ENCODE measurements at regions not wholly inside any gene's neighbourhood (a gene's known extent, or its start where the extent isn't known, plus 50 kb on each side); places are given as distances from the start of the nearest gene placed in this dataset.
"Not testable (repeated sequence)": the region's sequence is repeated elsewhere in the genome, so short reads cannot be mapped to it uniquely, and the experiment has no call there.

- H3K9me3 Mint-ChIP-seq: peaks cover 0 to 3% (median 0%) of the 10 kb centered on the region in 6 donors
- no peaks in the 10 kb centered on the region for H3K4me1 Mint-ChIP-seq
- no peaks in the 10 kb centered on the region for H3K36me3 Mint-ChIP-seq
- peaks cover 0 to 9% (median 2%) of the 10 kb centered on the region in 3 donors for H3K27me3 Mint-ChIP-seq (ENCODE audit: low read depth in 3 of 3)
- no peak overlapping the region for H3K27ac Mint-ChIP-seq
- no peak for DNase-seq
- H3K4me3 Mint-ChIP-seq: no peak overlapping the region
Observed at GRCh38 chr2:16092861-16093638, 152.7 kb downstream of the MYCN start.

DNA sequence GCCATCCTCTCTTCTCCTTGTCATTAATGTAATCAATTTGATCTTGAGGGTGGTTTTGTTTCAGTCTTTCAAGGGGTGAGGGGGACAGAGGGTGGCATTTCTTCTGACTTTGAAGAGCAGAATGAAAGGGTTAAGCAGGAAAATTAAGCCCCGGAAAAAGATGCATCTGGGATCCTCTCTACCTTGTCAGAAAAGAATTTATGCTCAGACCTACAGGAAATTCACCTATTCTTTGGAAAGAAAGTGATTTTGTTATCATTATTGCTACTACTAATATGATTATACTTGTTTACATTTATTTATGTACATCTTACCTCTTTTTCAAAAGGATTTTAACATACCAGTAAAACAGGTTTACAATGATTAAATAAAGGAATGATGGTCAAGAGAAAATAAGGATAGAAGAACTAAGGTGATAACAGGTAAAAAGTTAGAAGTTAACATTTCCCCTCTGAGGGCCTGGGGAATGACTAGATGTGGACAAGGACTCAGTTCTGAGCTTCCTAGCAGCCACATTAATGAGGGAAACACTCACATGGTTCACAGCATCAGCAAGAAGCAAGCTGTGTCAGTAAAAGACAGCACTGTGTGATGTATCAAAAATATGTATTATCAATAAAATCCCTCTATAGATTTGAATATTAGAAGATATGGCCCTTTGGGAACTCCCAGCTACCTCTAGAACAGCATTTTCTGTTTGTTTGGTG lies 151.4 kb downstream of the MYCN start:
- Mint-ChIP-seq H3K9me3 (peaks cover 0 to 4% (median 0%) of the 10 kb centered on the region in 6 donors), H3K27ac (no peak overlapping the region), H3K36me3 (no peaks in the 10 kb centered on the region), H3K4me1 (no peaks in the 10 kb centered on the region), H3K27me3 (ENCODE audit: low read depth in 3 of 3) (peaks cover 0 to 9% (median 2%) of the 10 kb centered on the region in 3 donors), H3K4me3 (no peak overlapping the region)
- no peak for DNase-seq

- no peak overlapping the region for H3K27ac Mint-ChIP-seq
Observed at GRCh38 chr2:16090650-16091575, 150.6 kb downstream of the MYCN start.

GRCh38 chr2:16089491-16089890 lies 149.1 kb downstream of the MYCN start:
- H3K27me3 Mint-ChIP-seq (ENCODE audit: low read depth in 3 of 3); H3K4me3 Mint-ChIP-seq; DNase-seq: not testable (repeated sequence)

More at GRCh38 chr2:16090650-16091575, 150.6 kb downstream of the MYCN start:
- peaks cover 0 to 4% (median 0%) of the 10 kb centered on the region in 6 donors for H3K9me3 Mint-ChIP-seq
- H3K36me3 Mint-ChIP-seq: no peaks in the 10 kb centered on the region
- DNase-seq: no peak
- no peaks in the 10 kb centered on the region for H3K4me1 Mint-ChIP-seq
- no peak overlapping the region for H3K4me3 Mint-ChIP-seq
- H3K27me3 Mint-ChIP-seq (ENCODE audit: low read depth in 3 of 3): peaks cover 0 to 9% (median 2%) of the 10 kb centered on the region in 3 donors

GRCh38 chr2:16088802-16089112 lies 148.4 kb downstream of the MYCN start:
- Mint-ChIP-seq H3K4me3 (no peak overlapping the region), H3K27me3 (ENCODE audit: low read depth in 3 of 3) (peaks cover 0 to 9% (median 3%) of the 10 kb centered on the region in 3 donors), H3K4me1 (no peaks in the 10 kb centered on the region), H3K27ac (no peak overlapping the region), H3K36me3 (no peaks in the 10 kb centered on the region), H3K9me3 (peaks cover 0 to 2% (median 0%) of the 10 kb centered on the region in 6 donors)
- DNase-seq: no peak

More at GRCh38 chr2:16089491-16089890, 149.1 kb downstream of the MYCN start:
- H3K27ac Mint-ChIP-seq, H3K4me1 Mint-ChIP-seq, H3K9me3 Mint-ChIP-seq, H3K36me3 Mint-ChIP-seq: not testable (repeated sequence)

DNA sequence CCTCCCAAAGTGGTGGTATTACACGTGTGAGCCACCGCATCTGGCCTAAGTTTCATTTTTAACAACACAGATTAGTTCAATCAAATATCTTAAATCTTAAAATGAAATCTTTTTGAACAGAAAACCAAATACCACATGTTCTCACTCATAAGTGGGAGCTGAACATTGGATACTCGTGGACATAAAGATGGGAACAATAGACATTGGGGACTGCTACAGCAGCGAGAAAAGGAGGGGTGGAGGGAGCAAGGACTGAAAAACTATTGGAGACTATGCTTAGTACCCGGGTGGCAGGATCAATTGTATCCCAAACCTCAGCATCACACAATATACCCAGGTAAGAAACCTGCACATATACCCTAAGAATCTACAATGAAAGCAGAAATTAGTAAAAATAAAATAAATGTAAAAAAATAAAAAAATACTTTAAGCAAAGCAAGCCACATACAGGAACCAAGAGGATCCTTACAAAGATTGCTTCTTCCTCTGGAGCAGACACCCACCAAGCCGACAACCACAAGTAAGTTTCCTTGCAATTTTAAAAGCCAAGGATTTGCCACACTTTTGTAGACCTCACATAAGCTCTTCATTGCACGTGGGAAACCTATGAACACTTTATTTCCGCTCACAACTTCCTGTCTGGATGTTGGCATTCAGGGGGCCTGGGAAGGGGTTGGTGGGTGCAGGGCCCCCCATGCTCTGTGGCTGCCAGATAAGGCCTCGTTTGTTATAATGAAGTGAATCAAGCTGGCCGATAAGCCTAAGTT lies 147.9 kb downstream of the MYCN start:
- H3K27me3 Mint-ChIP-seq (ENCODE audit: low read depth in 3 of 3): peaks cover 0 to 5% (median 1%) of the 10 kb centered on the region in 3 donors
- DNase-seq: no peak
- H3K36me3 Mint-ChIP-seq: no peaks in the 10 kb centered on the region
- no peaks in the 10 kb centered on the region for H3K4me1 Mint-ChIP-seq
- H3K4me3 Mint-ChIP-seq: no peak overlapping the region
- H3K27ac Mint-ChIP-seq: no peak overlapping the region
- peaks cover 0 to 2% (median 0%) of the 10 kb centered on the region in 6 donors for H3K9me3 Mint-ChIP-seq

DNA sequence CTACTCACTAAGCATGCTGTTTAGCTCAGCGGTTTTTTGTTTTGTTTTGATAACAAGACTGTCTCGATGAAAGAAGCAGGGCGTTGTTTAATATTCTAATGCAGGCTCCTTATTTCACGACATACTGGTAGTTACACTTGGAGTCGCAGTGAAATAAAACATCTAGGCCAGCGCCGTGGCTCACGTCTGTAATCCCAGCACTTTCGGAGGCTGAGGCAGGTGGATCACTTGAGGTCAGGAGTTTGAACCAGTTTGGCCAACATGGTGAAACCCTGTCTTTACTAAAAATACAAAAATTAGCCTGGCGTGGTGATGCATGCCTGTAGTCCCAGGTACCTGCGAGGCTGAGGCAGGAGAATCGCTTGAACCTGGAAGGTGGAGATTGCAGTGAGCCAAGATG lies 145.8 kb downstream of the MYCN start:
- not testable (repeated sequence) for H3K9me3 Mint-ChIP-seq; H3K27ac Mint-ChIP-seq; H3K4me3 Mint-ChIP-seq; H3K27me3 Mint-ChIP-seq (ENCODE audit: low read depth in 3 of 3); DNase-seq; H3K36me3 Mint-ChIP-seq; H3K4me1 Mint-ChIP-seq

- Mint-ChIP-seq H3K27me3 (ENCODE audit: low read depth in 3 of 3) (peaks cover 1 to 2% (median 2%) of the 10 kb centered on the region in 3 donors), H3K4me3 (no peak overlapping the region), H3K27ac (no peak overlapping the region), H3K9me3 (peaks cover 0 to 2% (median 0%) of the 10 kb centered on the region in 6 donors), H3K36me3 (no peaks in the 10 kb centered on the region), H3K4me1 (no peaks in the 10 kb centered on the region)
- DNase-seq: no peak
Observed at GRCh38 chr2:16085073-16085472, 144.7 kb downstream of the MYCN start.

- Mint-ChIP-seq H3K27me3 (ENCODE audit: low read depth in 3 of 3) (peaks cover 1 to 2% (median 2%) of the 10 kb centered on the region in 3 donors), H3K27ac (no peak overlapping the region), H3K36me3 (no peaks in the 10 kb centered on the region), H3K4me1 (no peaks in the 10 kb centered on the region), H3K4me3 (no peak overlapping the region), H3K9me3 (peaks cover 0 to 2% (median 0%) of the 10 kb centered on the region in 6 donors)
- DNase-seq: no peak
Observed at GRCh38 chr2:16084274-16084673, 143.9 kb downstream of the MYCN start.

- Mint-ChIP-seq H3K27ac (no peak overlapping the region), H3K9me3 (no peaks in the 10 kb centered on the region), H3K36me3 (no peaks in the 10 kb centered on the region), H3K4me3 (no peak overlapping the region), H3K4me1 (no peaks in the 10 kb centered on the region), H3K27me3 (ENCODE audit: low read depth in 3 of 3) (peaks cover 0 to 3% (median 2%) of the 10 kb centered on the region in 3 donors)
- DNase-seq: no peak
Observed at GRCh38 chr2:16082276-16082675, 141.9 kb downstream of the MYCN start.

- H3K27ac Mint-ChIP-seq: no peak overlapping the region
- H3K9me3 Mint-ChIP-seq: no peaks in the 10 kb centered on the region
- no peaks in the 10 kb centered on the region for H3K4me1 Mint-ChIP-seq
- peaks cover 0 to 3% (median 2%) of the 10 kb centered on the region in 3 donors for H3K27me3 Mint-ChIP-seq (ENCODE audit: low read depth in 3 of 3)
- H3K36me3 Mint-ChIP-seq: no peaks in the 10 kb centered on the region
- no peak overlapping the region for H3K4me3 Mint-ChIP-seq
- DNase-seq: no peak
Observed at GRCh38 chr2:16081316-16082200, 141.2 kb downstream of the MYCN start.

GRCh38 chr2:16080516-16080915 lies 140.2 kb downstream of the MYCN start:
- H3K4me3 Mint-ChIP-seq: no peak overlapping the region
- no peaks in the 10 kb centered on the region for H3K9me3 Mint-ChIP-seq
- peaks cover 0 to 3% (median 2%) of the 10 kb centered on the region in 3 donors for H3K27me3 Mint-ChIP-seq (ENCODE audit: low read depth in 3 of 3)
- no peaks in the 10 kb centered on the region for H3K36me3 Mint-ChIP-seq
- H3K4me1 Mint-ChIP-seq: no peaks in the 10 kb centered on the region
- no peak for DNase-seq
- no peak overlapping the region for H3K27ac Mint-ChIP-seq
